Amygdala (tissue), 56 donors: ENCODE measurements at regions not wholly inside any gene's neighbourhood (a gene's known extent, or its start where the extent isn't known, plus 50 kb on each side); places are given as distances from the start of the nearest gene placed in this dataset.
"Not testable (repeated sequence)": the region's sequence is repeated elsewhere in the genome, so short reads cannot be mapped to it uniquely, and the experiment has no call there.

Experiments used
- DNase-seq, 56 donors: peaks; one replicate each; lab custom pipeline; 2025; lab: John Stamatoyannopoulos, UW

DNA sequence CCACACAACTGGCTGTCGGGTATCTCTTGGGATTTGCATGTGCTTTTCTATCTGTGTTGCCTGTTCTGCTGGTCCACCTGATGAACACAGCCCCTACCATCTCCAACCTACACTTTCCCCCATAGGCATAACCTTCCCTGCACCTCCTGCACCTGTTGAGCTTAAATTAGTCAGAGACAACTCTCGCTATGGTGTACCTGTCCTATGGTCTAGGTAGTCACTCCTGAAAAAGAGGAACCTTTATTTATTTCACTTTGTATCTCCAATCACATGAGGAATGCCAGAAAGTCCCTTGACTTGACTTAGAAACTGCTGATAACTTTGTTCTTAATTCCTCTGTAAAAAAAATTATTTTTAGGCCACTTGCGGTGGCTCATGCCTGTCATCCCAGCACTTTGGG lies 338.1 kb downstream of the DHRSX start:
- no peak for DNase-seq

DNA sequence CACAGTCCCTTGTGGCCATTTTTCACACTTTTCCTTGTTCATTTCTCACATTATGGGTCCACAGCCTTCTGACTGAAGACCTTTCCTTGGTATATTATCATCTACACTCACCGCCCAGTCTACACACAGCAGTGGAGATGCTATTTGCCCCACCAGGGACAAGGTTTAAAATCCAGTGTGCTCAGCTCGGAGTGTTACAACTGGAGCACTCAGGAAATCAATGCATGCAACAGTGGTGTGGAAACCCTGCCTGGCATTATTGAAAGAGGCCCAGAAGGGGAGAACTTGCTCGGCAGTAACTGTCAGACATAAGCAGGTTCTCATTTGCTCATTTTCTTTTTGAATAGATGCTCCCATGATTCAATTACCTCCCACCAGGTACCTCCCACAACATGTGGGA lies 340.9 kb downstream of the DHRSX start:
- DNase-seq: no peak

DNA sequence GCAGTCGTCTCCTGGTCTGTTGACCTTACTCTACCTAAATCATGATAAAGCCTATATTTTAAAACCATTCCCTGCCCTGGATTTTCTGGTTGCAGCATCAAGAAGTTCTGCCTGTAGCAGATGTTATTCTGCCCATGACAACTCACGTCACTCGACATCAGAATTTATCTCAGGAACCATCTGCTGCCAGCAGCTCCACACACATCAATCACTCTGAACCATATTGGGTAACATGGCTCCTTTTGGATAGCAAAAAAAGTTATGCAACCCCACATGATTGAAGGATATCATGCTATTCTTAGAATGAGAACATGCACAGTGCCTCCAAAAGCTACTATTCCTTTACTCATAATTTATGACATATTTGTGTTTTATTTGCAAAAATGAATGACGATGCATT lies 341.4 kb downstream of the DHRSX start:
- DNase-seq: no peak

DNA sequence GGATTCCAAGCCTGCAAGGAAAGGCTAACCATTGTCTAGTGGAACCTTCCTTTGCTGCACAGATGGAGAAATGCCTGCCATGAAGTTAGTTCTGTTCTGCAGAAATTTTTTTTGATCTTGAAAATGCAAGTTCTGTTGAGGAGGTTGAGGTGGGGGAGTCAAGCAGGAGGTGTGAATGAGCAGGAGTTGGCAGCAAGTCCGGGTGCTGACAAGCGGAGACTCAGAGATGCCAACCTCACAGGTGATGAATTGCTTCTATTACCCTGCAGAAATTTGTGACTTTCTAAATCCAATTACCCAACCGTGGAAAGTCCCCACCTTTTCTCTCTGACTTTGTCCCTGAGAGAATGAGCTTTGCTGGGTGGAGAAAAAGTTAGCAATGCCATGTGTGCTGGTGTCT lies 350.1 kb downstream of the DHRSX start:
- DNase-seq: peak in 8 of 56 donors; percentile 1 to 14 (median 4)

DNA sequence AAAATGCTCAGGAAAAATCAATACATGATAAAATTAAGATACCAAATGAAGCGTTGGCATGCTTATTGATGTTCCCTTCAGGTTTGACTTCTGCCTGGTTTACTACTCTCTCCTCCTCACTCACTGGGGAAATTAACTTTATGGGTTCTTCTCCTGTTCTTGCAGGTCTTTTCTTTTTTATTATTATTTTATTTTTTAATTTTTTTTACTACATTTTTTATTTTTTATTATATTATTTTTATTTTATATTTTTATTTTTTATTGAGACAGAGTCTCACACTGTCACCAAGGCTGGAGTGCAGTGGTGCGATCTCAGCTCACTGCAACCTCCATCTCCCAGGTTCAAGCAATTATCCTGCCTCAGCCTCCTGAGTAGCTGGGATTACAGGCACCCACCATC lies 350.8 kb downstream of the DHRSX start:
- DNase-seq: not testable (repeated sequence)

DNA sequence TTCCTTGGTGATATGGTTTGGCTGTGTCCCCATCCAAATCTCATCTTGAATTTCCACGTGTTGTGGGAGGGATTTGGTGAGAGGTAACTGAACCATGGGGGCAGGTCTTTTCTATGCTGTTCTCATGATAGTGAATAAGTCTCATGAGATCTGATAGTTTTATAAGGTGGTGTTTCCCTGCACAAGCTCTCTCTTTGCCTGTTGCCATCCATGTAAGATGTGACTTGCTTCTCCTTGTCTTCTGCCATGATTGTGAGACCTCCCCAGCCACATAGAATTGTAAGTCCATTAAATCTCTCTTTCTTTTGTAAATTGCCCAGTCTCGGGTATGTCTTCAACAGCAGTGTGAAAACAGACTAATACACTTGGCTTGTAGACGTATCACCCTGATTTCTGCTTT lies 351.7 kb downstream of the DHRSX start:
- not testable (repeated sequence) for DNase-seq

DNA sequence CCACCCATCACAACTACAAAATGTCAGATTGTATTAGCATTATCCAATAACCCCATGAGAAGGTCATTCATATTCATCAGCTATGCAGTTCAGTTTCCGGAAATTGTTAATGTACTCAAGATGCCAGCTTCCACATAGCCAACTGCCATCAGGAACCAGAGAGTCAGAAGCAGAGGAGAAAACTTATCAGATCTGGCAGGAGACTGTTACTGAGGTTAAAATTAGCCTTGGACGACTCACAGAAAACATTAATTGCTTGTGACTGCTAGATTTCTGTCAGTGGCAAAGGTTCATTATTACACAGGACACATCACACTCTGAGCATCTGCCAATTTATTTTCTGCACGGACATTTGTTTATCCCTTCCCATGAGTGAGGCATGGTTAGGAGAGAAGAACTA lies 352.8 kb downstream of the DHRSX start:
- no peak for DNase-seq

DNA sequence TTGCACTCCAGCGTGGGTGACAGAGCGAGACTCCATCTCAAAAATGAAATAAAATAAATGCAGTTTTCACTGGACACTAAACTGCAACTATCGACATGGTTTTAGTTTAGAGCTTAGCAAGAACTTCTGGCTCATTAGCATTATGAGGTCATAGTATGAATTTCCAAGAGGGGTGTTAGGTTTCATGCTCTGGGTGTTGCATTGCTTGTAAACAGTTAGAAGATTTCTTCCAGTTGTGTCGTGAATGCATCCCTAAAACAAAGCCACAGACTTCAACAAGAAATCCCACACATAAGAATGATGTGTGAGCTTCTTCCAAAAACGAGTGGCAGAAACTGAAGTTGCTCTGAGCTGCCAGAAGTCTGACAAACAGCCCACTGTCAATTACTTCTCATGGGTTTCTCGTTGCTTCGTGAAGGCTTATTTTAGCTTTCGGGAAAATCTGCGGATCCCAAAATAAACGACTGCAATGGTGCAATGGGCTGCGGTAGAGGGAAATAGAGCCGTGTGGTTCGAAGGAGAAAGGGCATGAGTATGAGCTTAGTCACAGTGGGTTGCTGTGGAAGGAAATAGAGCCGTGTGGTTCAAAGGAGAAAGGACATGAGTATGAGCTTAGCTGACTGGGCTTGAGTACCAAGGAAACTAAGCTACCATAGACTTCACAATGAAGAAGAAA lies 354.9 kb downstream of the DHRSX start:
- peak in 2 of 56 donors; percentile 1 to 10 for DNase-seq

DNA sequence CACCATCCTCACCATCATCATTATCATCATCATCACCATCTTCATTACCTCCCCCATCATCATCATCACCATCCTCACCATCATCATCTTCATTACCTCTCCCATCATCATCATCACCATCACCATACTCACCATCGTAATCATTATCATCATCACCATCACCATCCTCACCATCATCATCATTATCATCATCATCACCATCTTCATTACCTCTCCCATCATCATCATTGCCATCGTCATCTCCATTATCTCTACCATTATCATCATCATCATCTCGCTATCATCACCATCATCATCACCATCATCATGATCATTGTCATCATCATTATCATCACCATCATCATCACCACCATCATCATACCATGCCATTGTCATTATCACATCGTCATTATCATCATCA lies 362.9 kb downstream of the DHRSX start:
- DNase-seq: no peak

DNA sequence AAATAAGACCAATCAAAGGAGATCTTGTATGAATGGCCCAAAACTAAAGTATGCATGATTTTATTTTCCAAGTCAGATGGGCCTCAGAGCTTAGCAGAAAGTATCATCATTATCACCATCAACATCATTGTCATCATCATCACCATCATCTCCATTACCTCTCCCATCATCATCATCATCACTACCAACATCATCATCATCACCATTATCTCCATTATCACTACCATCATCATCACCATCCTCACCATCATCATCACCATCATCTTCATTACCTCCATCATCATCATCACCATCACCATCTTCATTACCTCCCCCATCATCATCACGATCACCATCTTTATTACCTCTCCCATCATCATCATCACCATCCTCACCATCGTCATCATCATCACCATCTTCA lies 363.9 kb downstream of the DHRSX start:
- no peak for DNase-seq

DNA sequence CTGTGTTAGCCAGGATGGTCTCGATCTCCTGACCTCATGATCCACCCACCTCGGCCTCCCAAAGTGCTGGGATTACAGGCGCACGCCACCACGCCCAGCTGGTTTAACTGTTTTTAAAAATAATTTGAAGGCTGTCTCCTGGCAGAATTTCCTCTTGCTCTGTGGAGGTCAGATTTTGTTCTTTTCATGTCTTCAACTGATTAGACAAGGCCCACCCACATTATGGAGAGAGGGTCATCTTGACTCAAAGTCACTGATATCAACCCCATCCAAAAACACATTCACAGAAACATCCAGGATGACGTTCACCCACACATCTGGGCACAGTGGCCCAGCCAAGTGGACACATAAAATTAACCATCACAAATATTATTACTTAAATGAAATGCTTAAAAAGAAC lies 365.4 kb downstream of the DHRSX start:
- no peak for DNase-seq

DNA sequence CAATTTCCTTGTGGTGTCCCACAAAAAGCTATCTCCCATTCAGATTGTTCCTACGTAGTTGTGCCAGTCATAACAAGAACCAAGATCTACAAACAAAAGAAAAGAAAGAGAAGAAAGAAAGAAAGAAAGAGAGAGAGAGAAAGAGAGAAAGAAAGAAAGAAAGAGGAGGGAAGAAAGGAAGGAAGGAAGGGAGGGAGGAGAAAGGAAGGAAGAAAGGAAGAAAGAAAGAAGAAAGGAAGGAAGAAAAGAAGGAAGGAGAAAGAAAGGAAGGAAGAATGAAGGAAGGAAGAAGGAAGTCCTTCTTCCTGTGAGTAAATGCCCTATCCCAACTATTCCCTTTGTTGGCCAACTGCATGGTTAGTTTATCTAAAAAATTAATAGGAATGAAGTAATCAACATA lies 366.0 kb downstream of the DHRSX start:
- no peak for DNase-seq
